A549 (cell line): ENCODE measurements at regions not wholly inside any gene's neighbourhood (a gene's known extent, or its start where the extent isn't known, plus 50 kb on each side); places are given as distances from the start of the nearest gene placed in this dataset.

Experiments used
- CEBPB ChIP-seq, 2 experiments: fragments of >200 bp in 1 of 2; sonication (Bioruptor Twin) in 1 of 2; formaldehyde crosslinking in 1 of 2; IDR thresholded peaks; 2 replicates each; pipeline ENCODE4 v1.6.1; 2012 to 2016
- CTCF ChIP-seq: fragments of >200 bp; sonication (Bioruptor Twin); formaldehyde crosslinking; IDR thresholded peaks from 3 replicates; pipeline ENCODE4 v1.5.1; 2016
- POLR2A ChIP-seq: IDR thresholded peaks from 2 replicates; pipeline ENCODE4 v1.6.1; 2012; ENCODE audit warnings: mild to moderate bottlenecking, low read length

- TF ChIP-seq CTCF (no peak), CEBPB (IDR thresholded peaks at IDR 0.05) (no peak), POLR2A (no peak)
Measured at GRCh38 chr12:107360033-107360432, 266.7 kb upstream of the CRY1 start.
